GM23338 (cell line): ENCODE measurements at regions not wholly inside any gene's neighbourhood (a gene's known extent, or its start where the extent isn't known, plus 50 kb on each side); places are given as distances from the start of the nearest gene placed in this dataset.
A peak's percentile ranks its signal among the peaks of the same experiment; 100 is the strongest.

ENCODE experiments used
- ATAC-seq: fragments of 200-7000 bp; cut with Tn5 transposase; 3 replicates; pipeline ENCODE4 v1.9.1; 2020
- DNase-seq: peaks from one replicate; pipeline ENCODE4 v3.0.0-alpha.2; 2015; ENCODE audit warnings: low spot score
- H2AFZ ChIP-seq: fragments of 200-600 bp; sonication (generic); 2 replicates; pipeline ENCODE4 v1.8.0; 2016; ENCODE audit warnings: antibody characterized with exemption, mild to moderate bottlenecking, moderate library complexity
- H3F3A ChIP-seq: fragments of 200-600 bp; sonication (generic); replicated peaks from 2 replicates; pipeline ENCODE4 v1.8.0; 2017; ENCODE audit warnings: antibody characterized with exemption, mixed run types, low read depth
- H3K27ac ChIP-seq: fragments of 200-600 bp; sonication (generic); 2 replicates; pipeline ENCODE4 v1.6.1; 2016; ENCODE audit warnings: low read depth
- H3K27me3 ChIP-seq: fragments of 200-600 bp; sonication (generic); 2 replicates; pipeline ENCODE4 v1.8.0; 2016; ENCODE audit warnings: mild to moderate bottlenecking, mixed run types, moderate library complexity; ENCODE audit not compliant: insufficient read depth
- H3K36me3 ChIP-seq: fragments of 200-600 bp; sonication (generic); 2 replicates; pipeline ENCODE4 v1.8.0; 2016; ENCODE audit warnings: mild to moderate bottlenecking; ENCODE audit not compliant: insufficient read depth
- H3K4me1 ChIP-seq: fragments of 200-600 bp; sonication (generic); 2 replicates; pipeline ENCODE4 v1.8.0; 2016; ENCODE audit warnings: mild to moderate bottlenecking, moderate library complexity; ENCODE audit not compliant: insufficient read depth
- H3K4me2 ChIP-seq: fragments of 200-600 bp; sonication (generic); 2 replicates; pipeline ENCODE4 v1.7.1; 2017; ENCODE audit warnings: mixed run types
- H3K4me3 ChIP-seq: fragments of 200-600 bp; sonication (generic); 2 replicates; pipeline ENCODE4 v1.6.1; 2016; ENCODE audit warnings: mixed run types
- H3K79me2 ChIP-seq: fragments of 200-600 bp; sonication (generic); replicated peaks from 2 replicates; pipeline ENCODE4 v1.8.0; 2017; ENCODE audit warnings: mild to moderate bottlenecking; ENCODE audit not compliant: insufficient read depth
- H3K9me2 ChIP-seq: fragments of 200-600 bp; sonication (generic); 2 replicates; pipeline ENCODE4 v1.8.0; 2017; ENCODE audit not compliant: insufficient read depth
- H4K20me1 ChIP-seq: fragments of 200-600 bp; sonication (generic); replicated peaks from 2 replicates; pipeline ENCODE4 v1.8.0; 2017; ENCODE audit warnings: mild to moderate bottlenecking; ENCODE audit not compliant: insufficient read depth
- H3K27ac Mint-ChIP-seq: 2 replicates; pipeline ENCODE4 v1.8.0; 2020; ENCODE audit warnings: inconsistent platforms, mild to moderate bottlenecking, moderate library complexity, mixed read lengths
- H3K27me3 Mint-ChIP-seq: 3 replicates; pipeline ENCODE4 v1.8.0; 2022; ENCODE audit warnings: low read depth, mild to moderate bottlenecking, moderate library complexity, mixed read lengths, inconsistent platforms; ENCODE audit not compliant: insufficient read depth, poor library complexity
- H3K36me3 Mint-ChIP-seq: 3 replicates; pipeline ENCODE4 v1.8.0; 2021; ENCODE audit warnings: low read depth, mild to moderate bottlenecking, inconsistent platforms, moderate library complexity, mixed read lengths
- H3K4me1 Mint-ChIP-seq: 3 replicates; pipeline ENCODE4 v1.8.0; 2020; ENCODE audit warnings: mild to moderate bottlenecking, inconsistent platforms, mixed read lengths
- H3K4me3 Mint-ChIP-seq: 3 replicates; pipeline ENCODE4 v1.8.0; 2021; ENCODE audit warnings: moderate library complexity, mild to moderate bottlenecking, inconsistent platforms, mixed read lengths
- H3K9me3 Mint-ChIP-seq: 3 replicates; pipeline ENCODE4 v1.8.0; 2020; ENCODE audit warnings: moderate library complexity, mild to moderate bottlenecking, inconsistent platforms, mixed read lengths
- CREB1 ChIP-seq: fragments of 250-450 bp; sonication (Bioruptor Pico); IDR thresholded peaks from 2 replicates; pipeline ENCODE4 v1.5.0; 2020; ENCODE audit warnings: low read depth, mild to moderate bottlenecking, moderate library complexity
- CTCF ChIP-seq, 2 experiments: fragments of 200-600 bp in 1 of 2; sonication (generic) in 1 of 2; conservative IDR thresholded peaks; 2 replicates each; pipeline versions ENCODE4 v1.5.1 to v1.6.1; 2016 to 2017; ENCODE audit warnings: antibody characterized with exemption in 2 of 2, low read depth in 2 of 2, mild to moderate bottlenecking in 2 of 2, moderate library complexity in 1 of 2
- EZH2 ChIP-seq: fragments of 200-600 bp; sonication (generic); IDR thresholded peaks from one replicate; pipeline ENCODE4 v1.8.0; 2017; ENCODE audit warnings: antibody characterized with exemption, mild to moderate bottlenecking, low read depth; ENCODE audit not compliant: unreplicated experiment
- EZH2phosphoT487 ChIP-seq: fragments of 200-600 bp; sonication (generic); IDR thresholded peaks from one replicate; pipeline ENCODE4 v1.8.1; 2018; ENCODE audit warnings: antibody characterized with exemption; ENCODE audit not compliant: unreplicated experiment
- JUNB ChIP-seq: IDR thresholded peaks from one replicate; pipeline ENCODE4 v1.6.1; 2016; ENCODE audit warnings: antibody characterized with exemption; ENCODE audit not compliant: unreplicated experiment
- NANOG ChIP-seq: IDR thresholded peaks from 2 replicates; pipeline ENCODE4 v1.6.1; 2016; ENCODE audit warnings: antibody characterized with exemption, borderline replicate concordance
- REST ChIP-seq: IDR thresholded peaks from one replicate; pipeline ENCODE4 v1.6.1; 2018; ENCODE audit warnings: antibody characterized with exemption; ENCODE audit not compliant: unreplicated experiment
- ZNF114 ChIP-seq: fragments of 250-450 bp; sonication (Bioruptor Pico); IDR thresholded peaks from 2 replicates; pipeline ENCODE4 v1.5.0; 2020; ENCODE audit warnings: mild to moderate bottlenecking, moderate library complexity
- ZNF331 ChIP-seq: fragments of 250-450 bp; sonication (Bioruptor Pico); IDR thresholded peaks from 2 replicates; pipeline ENCODE4 v1.5.0; 2020; ENCODE audit warnings: low read depth, mild to moderate bottlenecking, moderate library complexity
- ZNF462 ChIP-seq: fragments of 250-450 bp; sonication (Bioruptor Pico); IDR thresholded peaks from 2 replicates; pipeline ENCODE4 v1.5.0; 2020; ENCODE audit warnings: mild to moderate bottlenecking, moderate library complexity

GRCh38 chr9:86842573-86842972, 104.7 kb downstream of the GAS1 start:
- H3K27ac Mint-ChIP-seq = no peak overlapping the region
- no peaks in the 10 kb centered on the region for H3K27me3 ChIP-seq
- peaks cover 6% of the 10 kb centered on the region; the same call in 1 of the 2 replicates for H3K9me2 ChIP-seq
- H3F3A ChIP-seq = no peaks in the 10 kb centered on the region
- ATAC-seq (no peak), DNase-seq (no peak)
- no peaks in the 10 kb centered on the region for H3K79me2 ChIP-seq
- no peaks in the 10 kb centered on the region for H3K9me3 Mint-ChIP-seq
- no peaks in the 10 kb centered on the region for H4K20me1 ChIP-seq
- H3K27me3 Mint-ChIP-seq = no peaks in the 10 kb centered on the region
- H3K27ac ChIP-seq = no peak overlapping the region
- H2AFZ ChIP-seq = no peak overlapping the region
- H3K4me1 ChIP-seq = no peaks in the 10 kb centered on the region
- H3K36me3 Mint-ChIP-seq = no peaks in the 10 kb centered on the region
- no peak overlapping the region for H3K4me3 ChIP-seq
- no peak overlapping the region for H3K4me3 Mint-ChIP-seq
- no peak overlapping the region for H3K4me2 ChIP-seq
- no peak for TF ChIP-seq ZNF331 (CRISPR knock-in tag)
- no peak for TF ChIP-seq ZNF114 (CRISPR knock-in tag)
- H3K4me1 Mint-ChIP-seq = peaks cover 4% of the 10 kb centered on the region; the same call in 1 of the 3 replicates
- no peaks in the 10 kb centered on the region for H3K36me3 ChIP-seq

GRCh38 chr9:86839522-86839921, 107.8 kb downstream of the GAS1 start:
- H3K79me2 ChIP-seq = no peaks in the 10 kb centered on the region
- H2AFZ ChIP-seq = 0 out of 2 replicates have a peak overlapping the region, but pooled peaks have one; percentile 38
- no peaks in the 10 kb centered on the region for H3K36me3 ChIP-seq
- no peak for ATAC-seq
- no peak overlapping the region for H3K4me2 ChIP-seq
- no peaks in the 10 kb centered on the region for H4K20me1 ChIP-seq
- no peaks in the 10 kb centered on the region for H3K9me3 Mint-ChIP-seq
- no peak for DNase-seq
- H3K27ac Mint-ChIP-seq = peak overlapping the region; percentile 24; the same call in 1 of the 2 replicates
- no peaks in the 10 kb centered on the region for H3F3A ChIP-seq
- no peak overlapping the region for H3K27ac ChIP-seq
- H3K4me1 Mint-ChIP-seq = peaks cover 4% of the 10 kb centered on the region; the same call in 1 of the 3 replicates
- 0 out of 2 replicates have a peak, but pooled peaks cover 6% of the 10 kb centered on the region for H3K9me2 ChIP-seq
- no peaks in the 10 kb centered on the region for H3K4me1 ChIP-seq
- no peaks in the 10 kb centered on the region for H3K27me3 ChIP-seq
- no peaks in the 10 kb centered on the region for H3K36me3 Mint-ChIP-seq
- H3K27me3 Mint-ChIP-seq = no peaks in the 10 kb centered on the region
- no peak overlapping the region for H3K4me3 Mint-ChIP-seq
- H3K4me3 ChIP-seq = no peak overlapping the region
- TF ChIP-seq EZH2phosphoT487 (no peak), REST (no peak), NANOG (no peak), CREB1 (CRISPR knock-in tag) (no peak), CTCF (conservative IDR thresholded peaks at IDR 0.05; ENCODE audit: low read depth in 2 of 2) (no peak), JUNB (no peak), ZNF331 (CRISPR knock-in tag) (no peak), ZNF462 (no peak), EZH2 (no peak)
